ENCODE measurements at regions not wholly inside any gene's neighbourhood (a gene's known extent, or its start where the extent isn't known, plus 50 kb on each side); places are given as distances from the start of the nearest gene placed in this dataset.

- no peak overlapping the region for H3K4me2 ChIP-seq (ENCODE audit: low read length)
- H3K79me2 ChIP-seq (ENCODE audit: insufficient read depth, low read length), result no peaks in the 10 kb centered on the region
- TF ChIP-seq EZH2 (IDR thresholded peaks at IDR 0.05; ENCODE audit: borderline replicate concordance, low read length) (no peak), CTCF (IDR thresholded peaks at IDR 0.05; ENCODE audit: low read length) (no peak)
- no peak overlapping the region for H3K27ac ChIP-seq (ENCODE audit: low read depth, low read length, poor library complexity, severe bottlenecking)
- no peaks in the 10 kb centered on the region for H3K9me3 ChIP-seq (ENCODE audit: low read length)
- no peak overlapping the region for H2AFZ ChIP-seq (ENCODE audit: low read length)
- H3K9ac ChIP-seq (ENCODE audit: low read length), result no peak overlapping the region
- H3K4me1 ChIP-seq (ENCODE audit: insufficient read depth, low read length, severe bottlenecking), result no peaks in the 10 kb centered on the region
- no peak overlapping the region for H3K4me3 ChIP-seq (ENCODE audit: low read depth, low read length, poor library complexity, severe bottlenecking)
- H3K36me3 ChIP-seq (ENCODE audit: insufficient read depth, low read length), result no peaks in the 10 kb centered on the region
- H3F3A ChIP-seq (ENCODE audit: insufficient read depth, low read length), result no peaks in the 10 kb centered on the region
- no peaks in the 10 kb centered on the region for H4K20me1 ChIP-seq (ENCODE audit: insufficient read depth, low read length)
- H3K9me2 ChIP-seq (ENCODE audit: low read depth, low read length), result no peaks in the 10 kb centered on the region
- H3K27me3 ChIP-seq (ENCODE audit: insufficient read depth, low read length), result no peaks in the 10 kb centered on the region
These were observed 102.2 kb upstream of the BCL2L14 start for GRCh38 chr12:11968516-11968915.

GRCh38 chr12:11969437-11970154 lies 101.1 kb upstream of the BCL2L14 start:
- Histone ChIP-seq H3K9me3 (ENCODE audit: low read length) (no peaks in the 10 kb centered on the region), H3F3A (ENCODE audit: insufficient read depth, low read length) (no peaks in the 10 kb centered on the region), H3K4me2 (ENCODE audit: low read length) (no peak overlapping the region), H3K9me2 (ENCODE audit: low read depth, low read length) (no peaks in the 10 kb centered on the region), H3K27me3 (ENCODE audit: insufficient read depth, low read length) (no peaks in the 10 kb centered on the region), H2AFZ (ENCODE audit: low read length) (no peak overlapping the region), H4K20me1 (ENCODE audit: insufficient read depth, low read length) (no peaks in the 10 kb centered on the region), H3K9ac (ENCODE audit: low read length) (no peak overlapping the region), H3K36me3 (ENCODE audit: insufficient read depth, low read length) (no peaks in the 10 kb centered on the region), H3K4me1 (ENCODE audit: insufficient read depth, low read length, severe bottlenecking) (no peaks in the 10 kb centered on the region), H3K27ac (ENCODE audit: low read depth, low read length, poor library complexity, severe bottlenecking) (no peak overlapping the region), H3K4me3 (ENCODE audit: low read depth, low read length, poor library complexity, severe bottlenecking) (no peak overlapping the region), H3K79me2 (ENCODE audit: insufficient read depth, low read length) (no peaks in the 10 kb centered on the region)
- no peak for TF ChIP-seq CTCF (IDR thresholded peaks at IDR 0.05; ENCODE audit: low read length)
- TF ChIP-seq EZH2 (IDR thresholded peaks at IDR 0.05; ENCODE audit: borderline replicate concordance, low read length), result no peak

- no peak overlapping the region for H3K4me2 ChIP-seq (ENCODE audit: low read length)
These were observed 100.6 kb upstream of the BCL2L14 start for GRCh38 chr12:11970155-11970520.

More at GRCh38 chr12:11970155-11970520, 100.6 kb upstream of the BCL2L14 start:
- Histone ChIP-seq H3K36me3 (ENCODE audit: insufficient read depth, low read length) (no peaks in the 10 kb centered on the region), H2AFZ (ENCODE audit: low read length) (no peak overlapping the region), H3K9me2 (ENCODE audit: low read depth, low read length) (no peaks in the 10 kb centered on the region), H3K27ac (ENCODE audit: low read depth, low read length, poor library complexity, severe bottlenecking) (no peak overlapping the region), H3K4me1 (ENCODE audit: insufficient read depth, low read length, severe bottlenecking) (no peaks in the 10 kb centered on the region), H4K20me1 (ENCODE audit: insufficient read depth, low read length) (no peaks in the 10 kb centered on the region), H3F3A (ENCODE audit: insufficient read depth, low read length) (no peaks in the 10 kb centered on the region), H3K4me3 (ENCODE audit: low read depth, low read length, poor library complexity, severe bottlenecking) (no peak overlapping the region), H3K27me3 (ENCODE audit: insufficient read depth, low read length) (no peaks in the 10 kb centered on the region), H3K9ac (ENCODE audit: low read length) (no peak overlapping the region), H3K9me3 (ENCODE audit: low read length) (no peaks in the 10 kb centered on the region), H3K79me2 (ENCODE audit: insufficient read depth, low read length) (no peaks in the 10 kb centered on the region)
- TF ChIP-seq CTCF (IDR thresholded peaks at IDR 0.05; ENCODE audit: low read length), result no peak
- TF ChIP-seq EZH2 (IDR thresholded peaks at IDR 0.05; ENCODE audit: borderline replicate concordance, low read length), result no peak
